ENCODE measurements at regions not wholly inside any gene's neighbourhood (a gene's known extent, or its start where the extent isn't known, plus 50 kb on each side); places are given as distances from the start of the nearest gene placed in this dataset.

GRCh38 chr4:82136161-82136801 lies 237.5 kb downstream of the HNRNPD start:
- Histone ChIP-seq H4K5ac (ENCODE audit: insufficient read length, low read depth, low read length) (no peak overlapping the region), H3K23me2 (ENCODE audit: low read depth, low read length) (no peaks in the 10 kb centered on the region), H3K4me3 (ENCODE audit: extremely low read depth in 1 of 4, insufficient read depth in 2 of 4, low read depth in 3 of 4, low read length in 4 of 4) (no peak overlapping the region), H3K79me2 (ENCODE audit: control insufficient read depth in 1 of 2, insufficient read depth in 2 of 2, low read length in 2 of 2) (no peaks in the 10 kb centered on the region), H2BK15ac (ENCODE audit: low read length) (no peak overlapping the region), H3K23ac (ENCODE audit: insufficient read length) (no peak overlapping the region), H3K14ac (ENCODE audit: insufficient read length) (no peak overlapping the region), H3K27me3 (replicated peaks in 1 of 4; ENCODE audit: control insufficient read depth in 3 of 4, extremely low read depth in 1 of 4, insufficient read depth in 3 of 4, low read length in 3 of 4) (no peaks in the 10 kb centered on the region), H2BK12ac (ENCODE audit: low read depth, low read length) (no peak overlapping the region), H3K56ac (replicated peaks; ENCODE audit: insufficient read length, low read depth, low read length) (no peak overlapping the region), H2BK20ac (ENCODE audit: low read length) (no peak overlapping the region), H3K4me1 (replicated peaks in 1 of 4; ENCODE audit: control insufficient read depth in 3 of 4, insufficient read depth in 4 of 4, low read length in 3 of 4) (no peaks in the 10 kb centered on the region), H3K9ac (replicated peaks in 1 of 4; ENCODE audit: extremely low read depth in 1 of 4, low read depth in 3 of 4, low read length in 3 of 4) (no peak overlapping the region), H3K79me1 (ENCODE audit: low read depth, low read length) (no peaks in the 10 kb centered on the region), H4K8ac (ENCODE audit: extremely low read depth, insufficient read depth, low read length) (no peak overlapping the region), H2BK5ac (ENCODE audit: low read depth, low read length) (no peak overlapping the region), H3K4me2 (ENCODE audit: insufficient read depth in 1 of 2, low read depth in 2 of 2, low read length in 2 of 2) (no peak overlapping the region), H3K4ac (replicated peaks; ENCODE audit: insufficient read length, low read depth, low read length) (no peak overlapping the region), H2AFZ (ENCODE audit: low read length) (no peak overlapping the region), H3K18ac (ENCODE audit: extremely low read depth, low read length) (no peak overlapping the region), H2BK120ac (replicated peaks; ENCODE audit: low read depth, low read length) (no peak overlapping the region), H4K20me1 (replicated peaks in 1 of 2; ENCODE audit: control insufficient read depth in 1 of 2, insufficient read depth in 2 of 2, low read length in 2 of 2) (no peaks in the 10 kb centered on the region), H2AK5ac (ENCODE audit: low read depth, low read length) (no peak overlapping the region), H4K91ac (replicated peaks; ENCODE audit: insufficient read length, low read length) (no peak overlapping the region), H3K27ac (ENCODE audit: low read depth, low read length) (no peak overlapping the region), H3K36me3 (ENCODE audit: control insufficient read depth in 2 of 4, insufficient read depth in 4 of 4, low read length in 3 of 4) (no peaks in the 10 kb centered on the region), H3K9me3 (ENCODE audit: insufficient read depth in 2 of 2, low read depth in 1 of 2, low read length in 1 of 2) (no peaks in the 10 kb centered on the region)
- ChIA-PET POLR2A (ENCODE audit: partially characterized antibody) (no interaction called here), CTCF (ENCODE audit: partially characterized antibody) (interaction anchor here (2.2 kb wide), 1 partner anchor 223 kb away, joined by 6 read pairs; no protein-coding TSS in a partner anchor)
- DNase-seq (ENCODE audit: low read depth in 1 of 2, low spot score in 2 of 2) (no peak), FAIRE-seq (no peak)
- WGBS, 2 experiments (ENCODE audit: extremely low coverage in 1 of 2, insufficient coverage in 1 of 2, insufficient read length in 1 of 2, insufficient replicate concordance in 2 of 2, low coverage in 1 of 2, low lambda C conversion rate in 2 of 2, missing lambda C conversion rate in 1 of 2) = 90% methylated on average over 2 of the region's 2 CpGs; no CpG with 5 or more reads in 1 of the 2 experiments
- no peak for TF ChIP-seq TAF1 (IDR thresholded peaks at IDR 0.05; ENCODE audit: low read depth, low read length)
- TF ChIP-seq TAF7 (optimal IDR thresholded peaks at IDR 0.05; ENCODE audit: borderline replicate concordance, low read depth, low read length) = no peak
- no peak for TF ChIP-seq ZNF274 (IDR thresholded peaks at IDR 0.05; ENCODE audit: borderline replicate concordance, extremely low read depth, low read length)
- TF ChIP-seq CTBP2 (IDR thresholded peaks at IDR 0.05; ENCODE audit: borderline replicate concordance, insufficient read depth, insufficient read length, low read length) = no peak
- no peak for TF ChIP-seq ASH2L (IDR thresholded peaks at IDR 0.05; ENCODE audit: low read length)
- no peak for TF ChIP-seq PHF8 (conservative IDR thresholded peaks at IDR 0.05; ENCODE audit: low read depth, low read length)
- no peak for TF ChIP-seq HDAC2 (IDR thresholded peaks at IDR 0.05; ENCODE audit: borderline replicate concordance in 1 of 2, low read depth in 2 of 2, low read length in 2 of 2)
- no peak for TF ChIP-seq RFX5 (IDR thresholded peaks at IDR 0.05; ENCODE audit: borderline replicate concordance, low read depth, low read length)
- no peak for TF ChIP-seq KDM1A (IDR thresholded peaks at IDR 0.05; ENCODE audit: borderline replicate concordance, low read length)
- TF ChIP-seq BCL11A (IDR thresholded peaks at IDR 0.05; ENCODE audit: low read depth in 2 of 2, low read length in 2 of 2) = no peak
- TF ChIP-seq RAD21 (IDR thresholded peaks at IDR 0.05 in 1 of 2, conservative IDR thresholded peaks at IDR 0.05 in 1 of 2; ENCODE audit: low read depth in 2 of 2, low read length in 2 of 2) = no peak
- TF ChIP-seq MAFK (IDR thresholded peaks at IDR 0.05; ENCODE audit: low read depth, low read length) = no peak

Measured in H1 (cell line).